HG03139 (cell line): ENCODE measurements at regions not wholly inside any gene's neighbourhood (a gene's known extent, or its start where the extent isn't known, plus 50 kb on each side); places are given as distances from the start of the nearest gene placed in this dataset.

Source experiments
- ATAC-seq: cut with Tn5 transposase; IDR thresholded peaks from one replicate; pipeline ENCODE4 v1.9.1; 2021; ENCODE audit not compliant: unreplicated experiment

GRCh38 chr14:40944521-40944920 lies 662.2 kb upstream of the LRFN5 start:
- ATAC-seq = no peak

- ATAC-seq = no peak
These were observed 669.8 kb upstream of the LRFN5 start for GRCh38 chr14:40936861-40937260.

DNA sequence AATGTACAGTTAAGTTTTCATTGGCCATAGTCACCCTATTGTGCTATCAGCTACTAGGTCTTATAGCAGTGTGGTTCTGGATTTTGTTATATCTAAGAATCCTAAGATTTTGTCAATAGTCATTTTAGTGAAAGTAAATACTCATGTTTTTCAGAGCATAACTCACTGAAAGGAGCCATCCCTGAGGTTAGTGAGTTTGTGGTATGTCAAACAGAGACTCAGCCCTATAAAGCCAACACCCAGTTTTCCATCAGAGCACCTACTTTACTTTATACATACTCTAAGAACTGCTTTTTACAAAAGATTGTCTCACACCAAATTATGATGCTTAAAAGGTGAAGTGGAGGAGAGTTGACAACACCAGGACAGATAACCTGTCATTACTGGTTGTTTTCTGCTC lies 686.3 kb upstream of the LRFN5 start:
- no peak for ATAC-seq

- no peak for ATAC-seq
These were observed 695.5 kb upstream of the LRFN5 start for GRCh38 chr14:40911141-40911540.

- no peak for ATAC-seq
These were observed 696.8 kb upstream of the LRFN5 start for GRCh38 chr14:40909906-40910305.

DNA sequence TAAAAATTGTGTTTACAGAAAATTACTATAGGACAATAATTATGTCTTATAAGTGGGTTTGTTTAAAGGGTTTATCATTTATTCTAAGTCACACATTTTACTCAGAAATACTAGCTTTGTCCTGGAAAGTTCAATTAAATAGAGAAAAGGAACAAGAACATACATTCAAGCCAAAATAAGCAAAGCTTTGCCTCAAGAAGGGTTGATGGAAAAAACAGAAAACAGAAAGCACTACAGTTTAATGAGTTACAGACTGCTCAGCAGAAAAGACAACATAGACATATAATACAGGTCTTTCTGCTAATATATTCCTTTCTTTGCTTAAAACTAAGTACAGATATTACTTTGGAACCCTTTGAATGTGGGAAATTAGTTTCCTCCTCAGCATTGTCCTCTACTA lies 703.0 kb upstream of the LRFN5 start:
- ATAC-seq = no peak

DNA sequence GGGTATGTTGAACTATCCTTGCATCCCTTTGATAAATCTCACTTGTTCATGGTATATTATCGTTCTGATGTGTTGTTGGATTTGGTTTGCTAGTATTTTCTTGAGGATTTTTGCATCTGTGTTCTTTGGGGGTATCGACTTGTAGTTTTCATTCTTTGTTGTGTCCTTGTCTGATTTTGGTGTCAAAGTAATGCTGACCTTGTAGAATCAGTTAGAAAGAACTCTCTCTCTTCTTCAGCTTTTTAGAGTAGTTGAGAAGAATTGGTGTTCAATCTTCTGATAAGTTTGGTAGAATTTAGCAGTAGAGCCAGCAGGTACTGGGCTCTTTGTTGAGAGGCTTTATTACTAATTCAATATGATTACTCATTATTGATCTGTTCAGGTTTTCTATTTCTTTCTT lies 707.2 kb upstream of the LRFN5 start:
- no peak for ATAC-seq

GRCh38 chr14:40894846-40895245 lies 711.8 kb upstream of the LRFN5 start:
- ATAC-seq = no peak

GRCh38 chr14:40889126-40889525 lies 717.5 kb upstream of the LRFN5 start:
- ATAC-seq = no peak

DNA sequence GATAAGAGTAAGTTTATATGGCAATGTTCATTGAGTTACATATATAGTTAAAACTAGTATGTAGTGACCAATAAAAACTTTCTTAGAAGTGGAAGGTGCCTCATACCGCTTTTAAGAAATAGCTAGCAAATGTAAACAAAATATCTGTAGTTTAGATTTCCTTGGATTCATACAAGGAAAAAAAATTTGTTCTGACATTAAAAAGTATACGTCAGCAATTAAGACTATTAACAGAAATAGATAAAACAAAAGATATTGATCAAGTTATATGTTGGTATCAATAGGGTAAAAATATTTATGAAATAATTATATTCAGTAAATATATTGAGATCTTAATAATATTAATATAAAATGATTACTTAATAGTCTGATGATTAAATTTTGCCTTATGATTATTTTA lies 718.8 kb upstream of the LRFN5 start:
- no peak for ATAC-seq

GRCh38 chr14:40870252-40870651 lies 736.4 kb upstream of the LRFN5 start:
- no peak for ATAC-seq

- ATAC-seq = no peak
These were observed 747.6 kb upstream of the LRFN5 start for GRCh38 chr14:40859055-40859454.

DNA sequence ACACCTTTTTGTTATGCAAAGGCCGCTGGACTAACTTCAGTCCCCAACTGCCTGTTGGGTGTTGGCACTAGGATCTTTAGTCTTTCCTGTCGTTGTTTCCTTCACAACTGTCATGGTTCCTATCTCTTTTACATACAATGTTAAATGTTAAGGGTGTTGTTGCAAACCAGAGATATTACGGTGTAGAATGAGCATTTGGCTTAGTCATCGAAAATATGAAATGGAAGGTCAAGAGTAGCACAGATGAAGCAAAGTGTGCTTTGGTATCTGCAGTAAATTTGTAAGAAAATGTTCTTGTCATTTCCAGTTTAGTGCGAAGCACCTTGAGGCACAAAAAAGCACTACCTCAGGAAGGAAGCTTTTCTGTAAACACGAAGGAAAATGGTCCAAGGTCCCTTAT lies 751.3 kb upstream of the LRFN5 start:
- no peak for ATAC-seq

DNA sequence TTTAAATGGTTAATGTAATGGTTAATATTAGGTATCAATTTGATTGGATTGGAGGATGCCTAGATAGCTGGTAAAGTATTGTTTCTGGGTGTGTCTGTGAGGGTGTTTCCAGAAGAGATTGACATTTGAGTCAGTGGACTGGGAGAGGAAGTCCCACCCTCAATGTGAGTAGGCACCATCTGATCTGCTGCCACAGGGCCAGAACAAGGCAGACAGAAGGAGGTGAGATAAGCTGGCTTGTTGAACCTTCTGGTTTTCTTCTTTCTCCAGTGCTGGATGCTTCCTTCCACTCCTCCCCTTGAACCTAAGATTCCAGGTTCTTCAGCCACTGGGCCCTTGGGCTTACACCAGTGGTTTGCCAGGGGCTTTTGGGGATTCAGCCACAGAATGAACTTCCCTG lies 756.5 kb upstream of the LRFN5 start:
- ATAC-seq = no peak

- ATAC-seq = no peak
These were observed 759.2 kb upstream of the LRFN5 start for GRCh38 chr14:40847480-40847879.

DNA sequence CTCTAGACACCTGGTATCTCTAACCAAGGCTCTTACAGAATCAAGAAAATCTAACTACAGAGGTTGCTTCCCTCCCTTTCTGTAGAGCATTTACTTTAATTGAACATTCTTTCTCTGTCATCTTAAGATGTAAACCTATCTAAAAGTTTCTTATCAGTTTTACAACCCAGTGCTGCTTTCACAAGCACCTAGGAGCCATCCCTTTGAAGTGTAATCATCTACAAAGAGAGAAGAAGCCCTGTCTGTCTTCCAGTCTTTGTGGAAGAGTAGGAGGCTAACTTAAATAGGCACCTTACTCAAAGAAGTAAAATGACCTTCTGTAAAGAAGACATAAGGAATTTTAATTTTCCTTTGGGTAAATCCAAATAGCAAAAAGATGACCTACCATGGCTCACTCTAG lies 763.9 kb upstream of the LRFN5 start:
- ATAC-seq = no peak

DNA sequence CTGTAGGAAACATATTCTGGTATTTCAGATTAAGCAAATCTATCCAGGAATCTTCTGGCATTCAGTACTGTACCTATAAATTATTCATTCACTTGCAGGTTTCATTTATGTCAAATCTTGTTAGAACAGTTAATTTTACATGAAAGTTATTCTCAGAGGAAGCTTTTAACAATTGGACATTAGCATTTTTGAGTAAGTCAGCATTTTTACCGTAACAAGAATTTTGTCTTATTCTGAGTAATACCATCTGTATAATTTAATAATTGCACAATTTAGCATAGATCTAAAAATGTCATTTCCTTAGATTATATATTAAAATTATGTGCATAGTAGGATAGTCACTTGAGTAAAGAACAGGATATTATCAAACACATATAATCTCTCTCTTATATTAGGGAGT lies 764.8 kb upstream of the LRFN5 start:
- no peak for ATAC-seq

- ATAC-seq = no peak
These were observed 768.1 kb upstream of the LRFN5 start for GRCh38 chr14:40838601-40839000.

DNA sequence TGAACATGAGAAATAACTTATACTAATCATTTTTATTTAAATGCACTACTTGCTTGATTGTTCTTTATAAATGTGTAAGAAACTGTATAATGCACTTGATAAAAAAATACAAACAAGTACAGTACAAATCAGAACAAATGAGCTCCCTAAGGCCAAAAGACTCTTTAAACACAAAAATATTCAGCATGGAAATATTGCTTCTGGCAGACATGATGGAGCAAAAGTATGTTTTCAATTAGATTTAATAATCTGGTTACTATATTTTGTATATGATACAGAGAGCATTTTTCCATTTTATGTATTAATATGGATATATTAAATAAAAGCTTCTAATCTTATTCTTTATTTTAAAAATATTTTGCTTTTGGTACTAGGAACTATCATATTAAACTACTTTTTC lies 800.2 kb upstream of the LRFN5 start:
- no peak for ATAC-seq

DNA sequence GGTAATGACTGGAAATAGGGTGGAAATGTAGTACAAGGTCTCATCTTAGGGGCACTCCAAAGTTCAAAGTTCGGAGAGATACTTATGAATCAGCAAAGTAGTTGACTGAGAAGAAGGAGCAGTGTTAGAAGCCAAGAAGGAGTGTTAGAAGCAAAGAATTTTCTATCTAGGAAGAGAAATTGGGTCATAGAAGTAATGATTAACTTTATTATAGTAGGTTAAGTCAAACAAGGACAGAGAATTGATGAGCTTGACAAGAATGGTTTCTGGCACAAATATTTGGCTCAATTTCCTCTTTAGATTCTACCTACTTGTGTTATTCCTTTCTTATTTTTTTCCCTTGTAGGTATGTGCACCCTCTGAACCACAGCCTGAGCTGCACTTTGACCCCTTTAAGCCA lies 810.5 kb upstream of the LRFN5 start:
- ATAC-seq = no peak

- ATAC-seq = no peak
These were observed 821.8 kb upstream of the LRFN5 start for GRCh38 chr14:40784860-40785259.

DNA sequence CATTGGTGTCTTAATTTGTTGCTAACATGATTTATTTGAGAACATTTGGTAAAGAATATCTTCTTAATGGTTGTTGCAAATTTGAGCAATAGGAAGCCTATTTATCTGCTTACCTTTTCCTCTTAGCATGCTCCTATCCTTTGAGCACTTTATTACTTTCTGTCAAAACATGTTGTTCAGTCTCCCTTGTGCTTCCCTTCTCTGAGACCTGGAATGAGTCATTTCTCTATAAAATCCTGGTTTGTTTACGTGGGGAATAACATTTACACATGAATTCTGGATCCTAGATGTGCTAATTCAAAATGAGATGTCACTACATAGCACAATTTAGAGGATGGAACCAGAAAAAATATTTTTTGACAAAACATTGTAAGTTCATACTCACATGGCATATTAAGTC lies 844.0 kb upstream of the LRFN5 start:
- no peak for ATAC-seq

DNA sequence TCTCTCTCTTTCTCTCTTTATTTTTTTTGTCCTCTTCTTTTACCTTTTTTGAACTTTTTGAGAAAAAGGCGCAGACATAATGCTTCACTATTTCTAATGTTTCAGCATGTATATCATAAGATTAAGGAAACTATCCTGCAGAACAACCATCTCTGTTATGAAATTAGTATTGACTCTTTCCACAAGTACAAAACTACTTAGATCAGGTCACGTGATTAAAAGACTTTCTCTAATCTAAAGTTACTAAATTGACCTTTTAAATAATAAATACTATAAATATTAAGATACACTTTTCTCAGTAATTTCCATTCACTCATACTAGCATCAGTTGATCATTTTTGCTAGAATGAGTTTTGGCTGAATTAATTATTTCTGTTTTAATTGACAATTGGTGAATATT lies 844.5 kb upstream of the LRFN5 start:
- ATAC-seq = no peak

DNA sequence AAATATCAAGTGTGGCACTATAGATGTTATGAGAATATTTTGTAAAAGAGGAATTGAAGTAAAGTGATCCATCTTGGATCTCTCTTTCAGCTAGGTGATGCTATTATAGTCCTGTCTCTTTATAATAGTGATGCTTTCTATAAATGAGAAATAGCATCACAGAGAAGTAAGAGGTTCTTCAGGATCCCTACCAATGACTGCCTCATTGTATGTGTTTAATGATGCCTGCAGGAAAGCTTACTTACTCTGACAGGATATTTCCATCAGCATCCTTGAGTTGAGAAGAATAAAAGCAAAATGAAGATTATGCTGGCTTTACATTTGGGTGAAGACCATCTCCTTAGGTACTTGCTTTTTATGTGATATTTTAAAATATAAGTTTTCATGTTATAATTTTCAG lies 846.0 kb upstream of the LRFN5 start:
- no peak for ATAC-seq
